ENCODE measurements at regions not wholly inside any gene's neighbourhood (a gene's known extent, or its start where the extent isn't known, plus 50 kb on each side); places are given as distances from the start of the nearest gene placed in this dataset.

DNA sequence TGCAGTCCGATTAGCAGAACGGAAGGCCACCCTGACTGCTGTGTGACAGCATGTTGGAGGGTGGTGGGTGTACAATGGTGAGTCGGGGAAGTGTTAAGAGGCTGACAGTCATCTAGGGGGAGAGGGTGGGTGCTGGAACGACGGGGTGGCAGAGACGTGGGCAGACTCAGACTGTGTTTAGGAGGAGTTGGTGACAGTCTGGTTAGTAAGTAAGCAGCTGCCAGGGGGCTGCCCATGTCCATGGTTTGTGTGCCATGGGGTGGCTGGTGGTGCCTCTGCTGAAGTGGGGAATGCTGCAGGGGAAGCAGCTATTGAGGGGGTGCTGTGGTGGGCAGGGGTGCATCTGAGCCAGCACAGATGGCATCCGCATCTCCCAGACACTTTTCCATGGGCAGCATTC lies 51.3 kb upstream of the BOD1 start:
- H3K27me3 ChIP-seq: no peaks in the 10 kb centered on the region
- no peak for ATAC-seq
- TF ChIP-seq POLR2A (IDR thresholded peaks at IDR 0.05): no peak
- TF ChIP-seq, protein P1, sequence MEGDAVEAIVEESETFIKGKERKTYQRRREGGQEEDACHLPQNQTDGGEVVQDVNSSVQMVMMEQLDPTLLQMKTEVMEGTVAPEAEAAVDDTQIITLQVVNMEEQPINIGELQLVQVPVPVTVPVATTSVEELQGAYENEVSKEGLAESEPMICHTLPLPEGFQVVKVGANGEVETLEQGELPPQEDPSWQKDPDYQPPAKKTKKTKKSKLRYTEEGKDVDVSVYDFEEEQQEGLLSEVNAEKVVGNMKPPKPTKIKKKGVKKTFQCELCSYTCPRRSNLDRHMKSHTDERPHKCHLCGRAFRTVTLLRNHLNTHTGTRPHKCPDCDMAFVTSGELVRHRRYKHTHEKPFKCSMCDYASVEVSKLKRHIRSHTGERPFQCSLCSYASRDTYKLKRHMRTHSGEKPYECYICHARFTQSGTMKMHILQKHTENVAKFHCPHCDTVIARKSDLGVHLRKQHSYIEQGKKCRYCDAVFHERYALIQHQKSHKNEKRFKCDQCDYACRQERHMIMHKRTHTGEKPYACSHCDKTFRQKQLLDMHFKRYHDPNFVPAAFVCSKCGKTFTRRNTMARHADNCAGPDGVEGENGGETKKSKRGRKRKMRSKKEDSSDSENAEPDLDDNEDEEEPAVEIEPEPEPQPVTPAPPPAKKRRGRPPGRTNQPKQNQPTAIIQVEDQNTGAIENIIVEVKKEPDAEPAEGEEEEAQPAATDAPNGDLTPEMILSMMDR (IDR thresholded peaks at IDR 0.05): no peak
- intact Hi-C loops (cut with DNase I): no loop called here
- no peak overlapping the region for H3K27ac ChIP-seq
- H3K4me1 ChIP-seq: peaks cover 0 to 34% (median 15%) of the 10 kb centered on the region in 12 donors
- DNase-seq: no peak
- H3K9me3 ChIP-seq: peaks cover 0 to 6% (median 0%) of the 10 kb centered on the region in 12 donors
- H3K4me3 ChIP-seq: no peak overlapping the region
- 85 to 89% (median 86%) methylated on average over 6 to 7 of the region's 7 CpGs for WGBS, 4 donors
- H3K36me3 ChIP-seq: no peaks in the 10 kb centered on the region

DNA sequence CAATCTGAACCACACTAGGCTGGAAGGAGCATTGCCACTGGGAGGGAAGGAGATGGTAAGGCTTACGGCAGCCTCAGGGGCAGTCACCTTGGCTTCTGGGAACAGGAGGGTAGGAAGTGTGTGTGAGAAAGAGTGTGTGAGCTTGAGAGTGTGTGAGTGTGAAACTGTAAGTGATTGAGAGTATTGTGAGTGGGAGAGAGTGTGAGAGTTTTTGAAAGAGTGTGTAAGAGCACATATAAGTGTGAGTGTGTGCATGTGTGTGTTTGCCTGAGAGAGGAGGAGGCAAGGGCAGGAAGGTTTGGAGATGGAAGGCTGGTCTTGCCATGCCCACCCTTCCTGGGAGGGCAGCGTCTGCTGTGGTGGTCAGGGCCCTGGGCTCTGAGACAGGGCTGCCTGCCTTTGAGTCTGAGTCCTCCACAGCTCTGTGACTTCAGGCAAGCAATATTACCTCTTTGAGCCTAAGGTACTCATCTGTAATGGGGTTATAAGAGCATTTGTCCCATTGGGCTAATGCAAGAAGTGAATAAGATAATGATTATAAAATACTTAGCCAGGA lies 51.9 kb upstream of the BOD1 start:
- Histone ChIP-seq H3K4me1 (peaks cover 0 to 34% (median 15%) of the 10 kb centered on the region in 12 donors), H3K27me3 (no peaks in the 10 kb centered on the region), H3K4me3 (no peak overlapping the region), H3K36me3 (no peaks in the 10 kb centered on the region), H3K9me3 (peaks cover 0 to 6% (median 0%) of the 10 kb centered on the region in 12 donors), H3K27ac (no peak overlapping the region)
- no peak for ATAC-seq
- no peak for DNase-seq
- 91 to 97% (median 96%) methylated on average over 2 of the region's 2 CpGs for WGBS, 4 donors
- intact Hi-C loops (cut with DNase I): no loop called here
- TF ChIP-seq, protein P1 (IDR thresholded peaks at IDR 0.05): no peak
- TF ChIP-seq POLR2A (IDR thresholded peaks at IDR 0.05): no peak

DNA sequence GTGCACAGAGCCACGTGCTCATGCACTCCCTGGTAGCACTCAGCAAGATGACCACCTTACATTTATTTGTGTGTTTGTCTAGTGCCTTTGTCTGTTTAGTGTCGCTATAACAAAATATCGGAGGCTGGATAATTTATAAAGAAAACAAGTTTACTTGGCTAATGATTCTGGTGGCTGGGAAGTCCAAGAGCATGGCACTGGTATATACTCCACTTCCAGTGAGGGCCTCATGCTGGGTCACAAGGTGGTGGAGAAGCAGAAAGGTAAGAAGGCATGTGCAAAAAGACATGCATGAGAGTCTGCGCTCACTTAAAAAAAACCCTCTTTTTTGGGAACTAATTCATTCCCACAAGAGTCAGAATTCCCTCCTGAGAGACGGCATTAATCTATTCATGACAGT lies 52.5 kb upstream of the BOD1 start:
- Histone ChIP-seq H3K4me1 (peaks cover 0 to 33% (median 16%) of the 10 kb centered on the region in 12 donors), H3K36me3 (no peaks in the 10 kb centered on the region), H3K4me3 (no peak overlapping the region), H3K27me3 (no peaks in the 10 kb centered on the region), H3K27ac (no peak overlapping the region), H3K9me3 (peaks cover 0 to 6% (median 0%) of the 10 kb centered on the region in 12 donors)
- intact Hi-C loops (cut with DNase I): no loop called here
- ATAC-seq: no peak
- 90 to 97% (median 96%) methylated on average over 5 of the region's 5 CpGs for WGBS, 4 donors
- TF ChIP-seq, protein P1 (IDR thresholded peaks at IDR 0.05): no peak
- DNase-seq: no peak

DNA sequence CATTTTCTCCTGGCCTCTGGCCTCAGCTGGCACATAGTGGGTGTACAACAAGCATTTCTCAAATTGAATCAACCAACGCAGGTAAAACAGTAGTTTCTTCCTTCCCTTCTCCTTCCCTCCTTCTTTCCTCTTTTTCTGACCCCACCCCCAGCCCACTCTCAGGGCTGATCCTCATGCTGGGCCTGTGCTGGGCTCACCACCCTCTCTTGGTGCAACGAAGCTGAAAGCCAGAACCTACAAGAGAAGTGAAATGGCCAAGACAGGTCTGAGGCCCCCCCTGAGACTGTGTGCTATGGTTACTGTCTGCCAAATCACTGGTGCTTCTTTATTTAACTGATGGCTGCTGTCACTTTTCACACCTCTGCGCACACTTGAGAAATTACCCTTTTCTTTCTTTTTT lies 53.0 kb upstream of the BOD1 start:
- H3K36me3 ChIP-seq: no peaks in the 10 kb centered on the region
- peaks cover 0 to 6% (median 0%) of the 10 kb centered on the region in 12 donors for H3K9me3 ChIP-seq
- intact Hi-C loops (cut with DNase I): no loop called here
- ATAC-seq: no peak
- no peak overlapping the region for H3K4me3 ChIP-seq
- no peaks in the 10 kb centered on the region for H3K27me3 ChIP-seq
- H3K27ac ChIP-seq: no peak overlapping the region
- WGBS, 4 donors: 70 to 80% (median 76%) methylated on average over 3 of the region's 3 CpGs
- no peak for TF ChIP-seq POLR2A (IDR thresholded peaks at IDR 0.05)
- TF ChIP-seq, protein P1 (IDR thresholded peaks at IDR 0.05): no peak
- peaks cover 0 to 34% (median 17%) of the 10 kb centered on the region in 12 donors for H3K4me1 ChIP-seq
- no peak for DNase-seq

Data from heart left ventricle (tissue), 16 donors.